GM21528 (cell line): ENCODE measurements at regions not wholly inside any gene's neighbourhood (a gene's known extent, or its start where the extent isn't known, plus 50 kb on each side); places are given as distances from the start of the nearest gene placed in this dataset.

ENCODE experiments used
- ATAC-seq: cut with Tn5 transposase; IDR thresholded peaks from one replicate; pipeline ENCODE4 v1.9.1; 2021; ENCODE audit warnings: mild to moderate bottlenecking, moderate library complexity; ENCODE audit not compliant: unreplicated experiment, low FRiP score

- no peak for ATAC-seq
These were observed 313.9 kb downstream of the MID1IP1 start for GRCh38 chrX:39115166-39115565.

- no peak for ATAC-seq
These were observed 315.8 kb downstream of the MID1IP1 start for GRCh38 chrX:39117101-39117500.

- ATAC-seq = no peak
These were observed 320.6 kb downstream of the MID1IP1 start for GRCh38 chrX:39121903-39122302.

- no peak for ATAC-seq
These were observed 324.6 kb downstream of the MID1IP1 start for GRCh38 chrX:39125834-39126233.

GRCh38 chrX:39133971-39134370 lies 332.7 kb downstream of the MID1IP1 start:
- no peak for ATAC-seq

- no peak for ATAC-seq
These were observed 336.2 kb downstream of the MID1IP1 start for GRCh38 chrX:39137363-39137954.

GRCh38 chrX:39140581-39140980 lies 339.3 kb downstream of the MID1IP1 start:
- ATAC-seq = no peak

GRCh38 chrX:39144323-39144722 lies 343.1 kb downstream of the MID1IP1 start:
- ATAC-seq = peak; percentile 86

- no peak for ATAC-seq
These were observed 343.7 kb downstream of the MID1IP1 start for GRCh38 chrX:39144956-39145355.

GRCh38 chrX:39145859-39146258 lies 344.6 kb downstream of the MID1IP1 start:
- no peak for ATAC-seq

GRCh38 chrX:39149761-39150160 lies 348.5 kb downstream of the MID1IP1 start:
- no peak for ATAC-seq

GRCh38 chrX:39150220-39150619 lies 349.0 kb downstream of the MID1IP1 start:
- no peak for ATAC-seq

GRCh38 chrX:39150621-39151020 lies 349.4 kb downstream of the MID1IP1 start:
- ATAC-seq = no peak

- no peak for ATAC-seq
These were observed 350.9 kb downstream of the MID1IP1 start for GRCh38 chrX:39152106-39152649.

- ATAC-seq = no peak
These were observed 354.8 kb downstream of the MID1IP1 start for GRCh38 chrX:39156051-39156450.

- ATAC-seq = no peak
These were observed 355.7 kb downstream of the MID1IP1 start for GRCh38 chrX:39157006-39157405.

- no peak for ATAC-seq
These were observed 356.5 kb downstream of the MID1IP1 start for GRCh38 chrX:39157796-39158195.

GRCh38 chrX:39158801-39159657 lies 357.8 kb downstream of the MID1IP1 start:
- no peak for ATAC-seq

GRCh38 chrX:39159921-39160507 lies 358.8 kb downstream of the MID1IP1 start:
- ATAC-seq = no peak

GRCh38 chrX:39161611-39162255 lies 360.5 kb downstream of the MID1IP1 start:
- ATAC-seq = no peak

GRCh38 chrX:39162322-39162735 lies 361.1 kb downstream of the MID1IP1 start:
- ATAC-seq = no peak
